NCI-H446 (cell line): ENCODE measurements at regions not wholly inside any gene's neighbourhood (a gene's known extent, or its start where the extent isn't known, plus 50 kb on each side); places are given as distances from the start of the nearest gene placed in this dataset.
A peak's percentile ranks its signal among the peaks of the same experiment; 100 is the strongest.

Experiments
- DNase-seq, 2 experiments: peaks; one replicate each; lab custom pipeline; 2025; lab: John Stamatoyannopoulos, UW

- DNase-seq = no peak
These were observed 260.3 kb upstream of the MOCS1 start for GRCh38 chr6:40194447-40195170.

DNA sequence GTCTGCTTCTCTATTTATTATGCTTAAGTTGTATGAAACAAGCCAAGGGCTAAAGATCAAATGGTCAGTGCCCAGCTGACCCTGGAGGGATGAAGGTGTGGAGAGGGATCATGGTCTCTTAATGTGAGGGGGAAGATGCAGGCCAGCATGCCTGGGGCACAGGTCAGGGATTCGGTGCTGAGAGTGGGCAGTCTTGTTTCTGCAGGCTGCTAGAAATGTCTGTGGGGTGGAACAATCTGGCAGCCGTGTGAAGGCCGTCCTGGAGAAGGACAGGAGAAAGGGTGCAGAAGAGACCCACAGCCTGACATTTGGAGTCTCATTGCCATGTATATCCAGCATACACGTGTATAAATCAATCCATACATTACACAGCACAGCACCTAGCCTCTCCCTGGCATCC lies 258.3 kb upstream of the MOCS1 start:
- DNase-seq = no peak

GRCh38 chr6:40188931-40189330 lies 254.7 kb upstream of the MOCS1 start:
- DNase-seq = no peak

DNA sequence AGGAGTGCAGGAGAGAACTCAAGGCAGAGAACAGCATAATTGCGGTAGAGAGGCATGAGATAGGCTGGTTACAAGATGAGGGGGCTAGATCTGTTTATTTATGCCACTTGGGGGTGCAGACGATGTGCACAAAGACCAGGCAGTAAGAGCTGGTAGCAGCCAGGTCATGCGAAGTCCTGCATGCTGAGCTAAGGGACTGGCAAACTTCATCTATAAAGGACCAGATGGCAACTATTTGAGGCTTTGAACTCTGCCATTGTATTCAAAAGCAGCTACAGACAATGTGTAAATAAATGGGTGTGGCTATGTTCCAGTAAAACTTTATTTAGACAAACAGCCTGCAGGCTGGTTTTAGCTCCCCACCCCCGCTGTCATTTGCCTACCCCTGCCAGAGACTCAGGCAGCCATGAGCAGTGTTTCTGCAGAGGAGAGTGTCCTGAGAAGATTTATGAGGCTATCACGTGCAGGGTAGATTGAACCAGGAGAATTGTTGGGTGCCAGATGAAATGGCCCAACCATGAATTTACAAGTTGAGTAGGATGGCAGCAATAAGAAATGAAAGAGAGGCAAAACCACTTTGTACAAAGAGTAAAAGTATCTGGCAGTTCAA lies 253.4 kb upstream of the MOCS1 start:
- no peak for DNase-seq

- DNase-seq = no peak
These were observed 251.2 kb upstream of the MOCS1 start for GRCh38 chr6:40185486-40185885.

DNA sequence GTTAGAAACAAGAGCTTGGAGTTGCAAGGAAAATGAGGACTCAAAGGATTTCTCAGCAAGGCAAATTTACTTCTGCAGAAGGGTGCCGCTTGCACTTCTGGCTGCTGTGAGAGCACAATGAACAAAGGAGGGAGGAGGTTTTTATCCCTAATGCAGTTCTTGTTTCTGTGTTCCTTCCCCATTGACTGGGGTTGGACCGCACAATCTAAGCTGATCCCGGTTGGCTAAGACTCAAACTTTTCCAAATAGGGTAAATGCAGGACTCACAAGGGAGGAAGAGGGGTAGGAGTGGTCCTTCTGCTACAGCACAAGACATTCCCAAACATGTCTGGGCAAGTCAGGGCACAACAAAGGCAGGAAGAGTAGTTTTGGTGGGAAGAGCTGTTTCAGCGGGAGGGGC lies 249.6 kb upstream of the MOCS1 start:
- no peak for DNase-seq

GRCh38 chr6:40181367-40181766 lies 247.1 kb upstream of the MOCS1 start:
- no peak for DNase-seq

- DNase-seq = no peak
These were observed 246.0 kb upstream of the MOCS1 start for GRCh38 chr6:40180271-40180670.

DNA sequence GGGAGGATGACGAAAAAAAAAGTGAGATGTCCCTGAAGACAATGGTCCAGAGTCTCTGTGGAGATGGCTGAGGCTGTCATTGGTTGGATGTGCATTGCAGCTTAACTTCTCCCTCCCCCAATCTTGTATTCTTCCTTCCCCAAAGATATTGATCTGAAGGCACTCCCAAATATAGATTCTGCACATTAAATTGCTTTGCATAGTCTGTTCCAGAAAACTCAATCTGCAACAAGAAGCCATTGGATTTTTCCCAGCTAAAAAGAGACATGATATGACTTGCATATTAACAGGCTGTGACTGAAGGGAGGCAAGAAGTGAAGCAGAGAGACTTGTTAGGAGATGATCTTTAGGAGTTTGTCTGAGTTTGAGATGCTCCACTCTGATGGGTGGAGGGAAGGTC lies 245.2 kb upstream of the MOCS1 start:
- no peak for DNase-seq

DNA sequence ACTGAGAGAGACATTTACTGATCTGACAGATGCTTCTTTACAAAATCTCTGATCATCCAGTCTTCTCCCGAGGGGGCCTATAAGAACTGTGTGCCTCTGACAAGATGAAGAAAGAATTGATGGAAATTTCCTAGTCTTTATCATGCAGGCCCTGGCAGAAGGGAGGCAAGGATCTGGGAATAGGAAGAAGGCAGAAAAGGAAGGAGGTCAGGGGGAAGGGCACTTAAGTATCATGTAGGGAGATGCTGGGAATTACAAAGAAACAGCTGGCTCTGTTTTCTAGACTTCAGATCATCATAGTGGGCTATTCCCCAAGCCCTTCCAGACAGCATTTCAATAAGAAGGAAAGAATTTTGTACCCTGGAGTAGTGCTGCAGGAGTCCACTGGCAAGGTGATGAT lies 243.3 kb upstream of the MOCS1 start:
- DNase-seq = no peak

DNA sequence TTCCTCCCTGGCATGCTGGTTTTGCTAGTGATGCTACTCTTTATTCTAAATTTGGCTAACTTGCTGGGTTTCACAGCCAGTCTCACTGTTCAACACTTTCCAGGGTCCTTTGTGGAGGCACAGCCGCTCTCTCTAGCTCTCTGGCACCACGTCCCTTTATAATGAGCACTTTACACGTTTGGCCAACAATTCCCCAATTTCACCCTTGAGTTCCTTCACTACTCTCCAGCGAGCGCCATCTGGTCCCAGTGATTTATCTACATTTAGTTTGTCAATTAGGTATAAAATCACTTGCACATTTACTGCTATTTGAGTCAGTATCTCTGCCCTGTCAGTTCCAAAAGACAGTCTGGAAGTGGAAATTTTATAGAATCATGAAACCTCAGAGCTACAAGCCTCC lies 241.9 kb upstream of the MOCS1 start:
- peak; percentile 96 to 98 for DNase-seq

DNA sequence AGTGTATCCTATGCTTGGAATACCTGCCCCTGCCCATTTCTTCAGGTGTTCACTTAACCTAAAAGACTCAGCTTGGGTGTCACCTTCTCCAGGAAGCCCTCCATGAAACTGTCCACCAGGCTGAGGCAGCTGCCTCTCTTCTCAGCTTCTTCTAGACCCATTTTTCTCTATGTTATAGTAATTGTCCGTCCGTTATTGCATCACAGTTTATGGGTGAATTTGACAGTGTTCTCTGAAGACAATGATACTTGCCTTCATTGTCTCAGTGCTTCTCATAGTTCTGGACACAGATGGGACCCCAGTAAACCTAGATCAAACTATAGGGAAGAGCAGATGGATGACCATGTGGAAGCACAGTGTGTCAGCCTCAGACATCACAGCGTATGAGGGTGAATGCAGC lies 238.0 kb upstream of the MOCS1 start:
- DNase-seq = no peak

GRCh38 chr6:40171343-40171742 lies 237.1 kb upstream of the MOCS1 start:
- no peak for DNase-seq

DNA sequence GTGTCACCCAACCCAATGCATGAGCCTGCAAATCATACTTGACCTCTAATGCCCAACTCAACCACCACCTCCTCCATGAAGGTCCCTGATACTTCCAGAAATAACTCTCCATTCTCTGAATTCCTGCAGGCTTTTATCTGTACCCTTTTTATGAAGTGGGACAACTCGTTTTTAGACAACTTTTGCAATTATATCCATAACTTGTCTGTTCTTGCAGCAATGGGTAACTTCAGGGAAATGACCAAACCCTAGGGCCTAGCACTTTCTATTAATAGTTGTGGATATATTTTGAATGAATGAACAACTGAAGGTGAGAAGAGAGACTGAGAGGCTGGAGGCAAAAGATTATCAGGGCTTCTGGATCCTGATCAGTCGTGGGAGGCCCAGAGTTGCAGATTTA lies 236.6 kb upstream of the MOCS1 start:
- DNase-seq = no peak

GRCh38 chr6:40169878-40170277 lies 235.6 kb upstream of the MOCS1 start:
- DNase-seq = no peak

- DNase-seq = no peak
These were observed 232.7 kb upstream of the MOCS1 start for GRCh38 chr6:40166963-40167362.

- DNase-seq = no peak
These were observed 230.9 kb upstream of the MOCS1 start for GRCh38 chr6:40165036-40165709.

DNA sequence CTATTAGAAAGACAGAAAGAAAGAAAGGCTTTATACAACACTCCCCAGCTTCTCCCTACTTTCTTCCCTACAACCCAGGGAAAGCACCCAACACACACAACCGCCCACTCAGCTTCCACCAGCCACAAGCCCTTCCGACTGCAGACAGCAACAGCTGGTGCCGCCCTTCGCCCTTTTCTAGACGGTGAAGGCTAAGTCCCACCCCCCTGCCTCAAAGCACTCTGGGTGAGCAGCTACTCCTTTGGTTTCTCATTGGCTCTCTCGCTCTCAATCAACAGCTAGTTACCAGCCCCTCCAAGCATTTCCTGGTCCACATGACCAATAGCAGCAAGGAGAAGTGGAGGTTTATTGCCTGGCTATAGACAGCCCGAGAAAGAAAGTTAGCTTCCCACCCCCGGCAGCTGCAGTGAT lies 230.1 kb upstream of the MOCS1 start:
- no peak for DNase-seq

DNA sequence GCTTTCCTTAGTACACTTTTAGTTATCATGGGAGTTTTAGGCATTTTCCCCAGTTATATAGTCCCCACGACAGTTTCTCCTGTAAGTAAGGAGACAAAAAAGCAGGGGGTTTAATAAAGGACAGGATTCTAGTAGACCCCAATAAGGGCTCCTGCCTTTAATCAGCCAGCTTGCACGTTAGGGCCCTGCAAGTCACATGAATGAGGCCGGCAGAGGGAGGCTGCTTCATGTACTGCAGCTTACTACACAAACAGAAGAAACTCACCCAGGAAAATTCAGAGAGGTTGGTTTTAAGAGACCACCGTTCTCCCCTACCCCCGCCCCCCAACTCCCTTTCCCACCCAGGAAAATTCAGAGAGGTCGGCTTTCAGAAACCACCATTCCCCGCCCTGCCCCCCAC lies 229.7 kb upstream of the MOCS1 start:
- DNase-seq = no peak

DNA sequence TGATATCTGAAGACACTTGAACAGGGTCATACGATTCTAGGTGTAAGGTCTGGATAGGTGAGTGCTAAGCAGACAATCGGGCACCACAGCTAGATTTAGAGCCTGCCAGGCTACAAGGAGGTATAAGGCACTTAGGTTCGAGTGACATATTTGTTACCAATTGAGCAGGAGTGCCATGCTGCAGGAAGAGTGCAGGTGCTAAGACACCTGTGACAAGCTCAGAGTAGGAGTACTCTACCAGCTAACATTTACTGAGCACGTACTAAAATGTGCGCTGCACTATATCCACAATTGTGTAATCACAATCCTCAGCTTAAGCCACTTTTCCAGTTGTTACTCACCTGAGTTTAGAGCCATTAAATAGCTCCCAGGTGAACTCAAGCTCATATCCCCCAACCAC lies 227.8 kb upstream of the MOCS1 start:
- DNase-seq = no peak

DNA sequence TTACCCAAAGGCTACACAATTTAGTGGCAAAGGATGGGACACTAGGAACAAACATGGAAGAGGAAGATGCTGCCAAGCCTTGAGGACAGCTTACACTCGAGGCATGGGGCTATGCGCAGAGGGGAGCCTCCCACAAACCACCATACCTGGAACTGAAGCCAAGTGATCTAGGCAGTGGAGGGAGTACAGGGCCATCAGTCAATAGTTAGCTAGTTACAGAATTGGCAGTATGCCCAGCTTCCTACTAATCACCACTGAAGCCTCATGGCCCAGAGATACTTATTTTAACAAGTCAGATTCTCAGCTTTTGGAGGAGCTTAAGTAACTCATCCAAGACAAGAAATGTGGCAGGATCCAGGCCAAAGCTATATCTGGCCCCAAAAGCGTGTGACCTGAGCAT lies 226.6 kb upstream of the MOCS1 start:
- peak; percentile 89 to 99 for DNase-seq

DNA sequence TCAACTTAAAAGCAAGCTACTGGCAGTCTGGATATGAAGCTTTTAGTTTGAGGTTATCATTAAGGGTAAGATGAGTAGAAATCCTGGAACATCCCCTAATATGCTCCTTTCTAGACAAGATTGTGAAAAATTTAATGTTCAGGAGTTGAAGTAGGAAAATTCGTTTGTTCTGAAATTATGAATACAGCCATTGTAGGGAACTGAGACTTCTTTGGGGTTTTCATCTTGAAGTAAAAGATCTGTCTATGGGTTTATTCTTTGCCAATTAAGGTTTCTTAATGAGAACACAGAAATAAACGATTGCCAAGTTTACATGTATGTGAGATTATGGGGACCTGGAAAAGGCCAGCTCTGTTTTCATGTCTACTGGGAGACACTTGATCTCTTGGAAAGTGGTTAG lies 225.6 kb upstream of the MOCS1 start:
- DNase-seq = no peak

GRCh38 chr6:40152701-40153436 lies 218.6 kb upstream of the MOCS1 start:
- DNase-seq = no peak
